ENCODE measurements at regions not wholly inside any gene's neighbourhood (a gene's known extent, or its start where the extent isn't known, plus 50 kb on each side); places are given as distances from the start of the nearest gene placed in this dataset.
"Not testable (repeated sequence)": the region's sequence is repeated elsewhere in the genome, so short reads cannot be mapped to it uniquely, and the experiment has no call there.

GRCh38 chr5:92939428-92939827 is 641.6 kb downstream of the NR2F1-AS1 start:
- no peak overlapping the region for H3K4me3 ChIP-seq (replicated peaks; ENCODE audit: low read depth, low read length)
- TF ChIP-seq CTCF (IDR thresholded peaks at IDR 0.05; ENCODE audit: low read length, missing control alignments), result no peak
- peak; percentile 33 for DNase-seq (ENCODE audit: low read depth)

GRCh38 chr5:92937396-92937795 is 643.6 kb downstream of the NR2F1-AS1 start:
- not testable (repeated sequence) for DNase-seq (ENCODE audit: low read depth); H3K4me3 ChIP-seq (replicated peaks; ENCODE audit: low read depth, low read length)

- H3K4me3 ChIP-seq (replicated peaks; ENCODE audit: low read depth, low read length), result no peak overlapping the region
- TF ChIP-seq CTCF (IDR thresholded peaks at IDR 0.05; ENCODE audit: low read length, missing control alignments), result no peak
- no peak for DNase-seq (ENCODE audit: low read depth)
These were observed 651.0 kb downstream of the NR2F1-AS1 start for GRCh38 chr5:92930057-92930456.

GRCh38 chr5:92927291-92927778 is 653.7 kb downstream of the NR2F1-AS1 start:
- no peak for TF ChIP-seq CTCF (IDR thresholded peaks at IDR 0.05; ENCODE audit: low read length, missing control alignments)
- no peak for DNase-seq (ENCODE audit: low read depth)
- H3K4me3 ChIP-seq (replicated peaks; ENCODE audit: low read depth, low read length), result no peak overlapping the region

GRCh38 chr5:92923885-92924284 is 657.1 kb downstream of the NR2F1-AS1 start:
- no peak overlapping the region for H3K4me3 ChIP-seq (replicated peaks; ENCODE audit: low read depth, low read length)
- TF ChIP-seq CTCF (IDR thresholded peaks at IDR 0.05; ENCODE audit: low read length, missing control alignments), result no peak
- DNase-seq (ENCODE audit: low read depth), result no peak

- no peak for TF ChIP-seq CTCF (IDR thresholded peaks at IDR 0.05; ENCODE audit: low read length, missing control alignments)
- DNase-seq (ENCODE audit: low read depth), result no peak
- H3K4me3 ChIP-seq (replicated peaks; ENCODE audit: low read depth, low read length), result no peak overlapping the region
These were observed 658.6 kb downstream of the NR2F1-AS1 start for GRCh38 chr5:92922231-92922967.

- peak; percentile 82 for DNase-seq (ENCODE audit: low read depth)
- no peak for TF ChIP-seq CTCF (IDR thresholded peaks at IDR 0.05; ENCODE audit: low read length, missing control alignments)
- H3K4me3 ChIP-seq (replicated peaks; ENCODE audit: low read depth, low read length), result no peak overlapping the region
These were observed 664.0 kb downstream of the NR2F1-AS1 start for GRCh38 chr5:92917044-92917443.
